ACHN (cell line): ENCODE measurements at regions not wholly inside any gene's neighbourhood (a gene's known extent, or its start where the extent isn't known, plus 50 kb on each side); places are given as distances from the start of the nearest gene placed in this dataset.

Experiments
- DNase-seq: peaks from one replicate; pipeline ENCODE4 v3.0.0-alpha.2; 2015
- in situ Hi-C: cut with HindIII; loops from 2 replicates; pipeline ENCODE4 v1.10.0; 2017; ENCODE audit warnings: low sequenced_read_pairs, low pct_ligation_motif_present, low pct_unique_long_range_greater_than_20kb

GRCh38 chr9:12973710-12974109 is 198.9 kb downstream of the LURAP1L start:
- in situ Hi-C loops = no loop called here
- DNase-seq = no peak

- no peak for DNase-seq
- in situ Hi-C loops = no loop called here
Measured at GRCh38 chr9:12974671-12975070, 199.9 kb downstream of the LURAP1L start.

- in situ Hi-C loops = no loop called here
- no peak for DNase-seq
Measured at GRCh38 chr9:12975496-12975895, 200.7 kb downstream of the LURAP1L start.

- no peak for DNase-seq
- in situ Hi-C loops = no loop called here
Measured at GRCh38 chr9:12980085-12980851, 205.4 kb downstream of the LURAP1L start.

- in situ Hi-C loops = no loop called here
- DNase-seq = no peak
Measured at GRCh38 chr9:12988258-12988657, 213.4 kb downstream of the LURAP1L start.

- in situ Hi-C loops = no loop called here
- DNase-seq = no peak
Measured at GRCh38 chr9:12989669-12990068, 214.8 kb downstream of the LURAP1L start.

- DNase-seq = no peak
- in situ Hi-C loops = no loop called here
Measured at GRCh38 chr9:12993466-12993865, 218.6 kb downstream of the LURAP1L start.

- DNase-seq = no peak
- in situ Hi-C loops = no loop called here
Measured at GRCh38 chr9:12997009-12997408, 222.2 kb downstream of the LURAP1L start.

- DNase-seq = no peak
Measured at GRCh38 chr9:13001989-13002580, 227.3 kb downstream of the LURAP1L start.

GRCh38 chr9:13002740-13003139 is 227.9 kb downstream of the LURAP1L start:
- no peak for DNase-seq
- in situ Hi-C loops = no loop called here

More at GRCh38 chr9:13001989-13002580, 227.3 kb downstream of the LURAP1L start:
- in situ Hi-C loops = no loop called here

- in situ Hi-C loops = no loop called here
- no peak for DNase-seq
Measured at GRCh38 chr9:13009871-13010270, 235.1 kb downstream of the LURAP1L start.

GRCh38 chr9:13013991-13014883 is 239.4 kb downstream of the LURAP1L start:
- peak; percentile 6 for DNase-seq
- in situ Hi-C loops = no loop called here

GRCh38 chr9:13017260-13017659 is 242.4 kb downstream of the LURAP1L start:
- in situ Hi-C loops = no loop called here
- no peak for DNase-seq

- in situ Hi-C loops = no loop called here
- DNase-seq = no peak
Measured at GRCh38 chr9:13020146-13021040, 245.6 kb downstream of the LURAP1L start.

GRCh38 chr9:13022756-13023155 is 247.9 kb downstream of the LURAP1L start:
- in situ Hi-C loops = no loop called here
- no peak for DNase-seq

- DNase-seq = no peak
- in situ Hi-C loops = no loop called here
Measured at GRCh38 chr9:13023498-13023897, 248.7 kb downstream of the LURAP1L start.

- in situ Hi-C loops = no loop called here
Measured at GRCh38 chr9:13026956-13027355, 252.1 kb downstream of the LURAP1L start.

GRCh38 chr9:13027879-13028278 is 251.6 kb downstream of the MPDZ start:
- DNase-seq = no peak
- in situ Hi-C loops = no loop called here

More at GRCh38 chr9:13026956-13027355, 252.1 kb downstream of the LURAP1L start:
- no peak for DNase-seq
